SK-N-SH (cell line): ENCODE measurements at regions not wholly inside any gene's neighbourhood (a gene's known extent, or its start where the extent isn't known, plus 50 kb on each side); places are given as distances from the start of the nearest gene placed in this dataset.

ENCODE experiments used
- CTCF ChIA-PET: fragments of 300-600, 350-600 bp; formaldehyde crosslinking; extraction: SDS; loops from one replicate; lab custom pipeline; 2021; lab: Yijun Ruan, JAX
- POLR2A ChIA-PET: fragments of 350-600 bp; sonication (Branson Sonifier 250); formaldehyde crosslinking; extraction: SDS; loops from one replicate; lab custom pipeline; 2020; ENCODE audit warnings: antibody characterized with exemption, inconsistent platforms; lab: Yijun Ruan, JAX
- DNase-seq: peaks from one replicate; pipeline ENCODE4 v3.0.0; 2012
- H2AFZ ChIP-seq: fragments of 200-600 bp; sonication (generic); 2 replicates; pipeline ENCODE4 v1.8.1; 2016; ENCODE audit warnings: antibody characterized with exemption, mild to moderate bottlenecking, low read depth
- H3F3A ChIP-seq: fragments of 200-600 bp; sonication (generic); replicated peaks from 2 replicates; pipeline ENCODE3; 2016; ENCODE audit warnings: antibody characterized with exemption, mild to moderate bottlenecking; ENCODE audit not compliant: insufficient read depth
- H3K27ac ChIP-seq, 2 experiments: fragments of 200-500 bp in 1 of 2; fragments of 200-600 bp in 1 of 2; sonication (Bioruptor generic) in 1 of 2; sonication (generic), shearing (Covaris generic) in 1 of 2; 2 replicates each; pipeline versions ENCODE4 v1.5.1 to v1.6.1; 2014 to 2016; ENCODE audit warnings: low read depth in 2 of 2, inconsistent platforms in 1 of 2, low read length in 1 of 2, mild to moderate bottlenecking in 1 of 2, mixed read lengths in 1 of 2
- H3K27me3 ChIP-seq: fragments of 200-600 bp; sonication (generic), shearing (Covaris generic); 2 replicates; pipeline ENCODE4 v1.6.1; 2016; ENCODE audit warnings: mixed run types; ENCODE audit not compliant: insufficient read depth
- H3K36me3 ChIP-seq, 2 experiments: fragments of 200-500 bp in 1 of 2; fragments of 200-600 bp in 1 of 2; sonication (Bioruptor generic) in 1 of 2; sonication (generic) in 1 of 2; replicated peaks in 1 of 2; 2 replicates each; pipeline versions ENCODE3 to v1.5.1; 2014 to 2016; ENCODE audit warnings: low read length in 1 of 2, mild to moderate bottlenecking in 1 of 2; ENCODE audit not compliant: insufficient read depth in 2 of 2, control insufficient read depth in 1 of 2
- H3K4me1 ChIP-seq, 2 experiments: fragments of 200-500 bp in 1 of 2; fragments of 200-600 bp in 1 of 2; sonication (Bioruptor generic) in 1 of 2; sonication (generic), shearing (Covaris generic) in 1 of 2; 2 replicates each; pipeline versions ENCODE4 v1.5.1 to v1.6.1; 2014 to 2016; ENCODE audit warnings: low read depth in 1 of 2, low read length in 1 of 2, mixed run types in 1 of 2; ENCODE audit not compliant: insufficient read depth in 2 of 2, control insufficient read depth in 1 of 2
- H3K4me2 ChIP-seq: fragments of 200-600 bp; sonication (generic), shearing (Covaris generic); 2 replicates; pipeline ENCODE4 v1.6.1; 2017; ENCODE audit warnings: mixed run types
- H3K4me3 ChIP-seq, 2 experiments: fragments of 200-500 bp in 1 of 2; fragments of 200-600 bp in 1 of 2; sonication (Bioruptor generic) in 1 of 2; sonication (generic), shearing (Covaris generic) in 1 of 2; 2 replicates each; pipeline versions ENCODE4 v1.5.1 to v1.8.1; 2014 to 2016; ENCODE audit warnings: low read depth in 2 of 2, inconsistent platforms in 1 of 2, low read length in 1 of 2, mild to moderate bottlenecking in 1 of 2, mixed read lengths in 1 of 2, moderate library complexity in 1 of 2
- H3K79me2 ChIP-seq: fragments of 200-600 bp; sonication (generic); 2 replicates; pipeline ENCODE4 v1.8.1; 2017; ENCODE audit warnings: mild to moderate bottlenecking; ENCODE audit not compliant: insufficient read depth
- H3K9ac ChIP-seq: fragments of 200-600 bp; sonication (generic); 2 replicates; pipeline ENCODE4 v1.6.1; 2017; ENCODE audit warnings: mixed run types
- H3K9me2 ChIP-seq: fragments of 200-600 bp; sonication (generic); 2 replicates; pipeline ENCODE4 v1.6.1; 2017; ENCODE audit warnings: mixed run types
- H3K9me3 ChIP-seq: fragments of 200-600 bp; sonication (generic); 2 replicates; pipeline ENCODE4 v1.6.1; 2017; ENCODE audit warnings: mixed run types, mild to moderate bottlenecking, moderate library complexity
- H4K20me1 ChIP-seq: fragments of 200-600 bp; sonication (generic); 2 replicates; pipeline ENCODE4 v1.6.1; 2017; ENCODE audit warnings: mild to moderate bottlenecking, mixed run types; ENCODE audit not compliant: insufficient read depth
- CHD2 ChIP-seq: fragments of 150-350 bp; IDR thresholded peaks from 2 replicates; pipeline ENCODE4 v1.6.1; 2018; ENCODE audit warnings: low read length; ENCODE audit not compliant: partially characterized antibody
- EZH2phosphoT487 ChIP-seq: fragments of 200-600 bp; sonication (generic); IDR thresholded peaks from 2 replicates; pipeline ENCODE4 v1.6.1; 2017; ENCODE audit warnings: low read depth, mixed run types, mild to moderate bottlenecking, antibody characterized with exemption, moderate library complexity, borderline replicate concordance
- FOXJ3 ChIP-seq: sonication (generic); formaldehyde crosslinking; IDR thresholded peaks from 2 replicates; pipeline ENCODE4 v1.5.1; 2020; ENCODE audit warnings: mild to moderate bottlenecking, missing genetic modification reagents
- FOXM1 ChIP-seq: IDR thresholded peaks from 2 replicates; pipeline ENCODE4 v1.4.0; 2012; ENCODE audit warnings: low read depth, mild to moderate bottlenecking
- GABPA ChIP-seq: IDR thresholded peaks from 2 replicates; pipeline ENCODE4 v1.4.0; 2012; ENCODE audit warnings: low read depth, mild to moderate bottlenecking
- GATA2 ChIP-seq: sonication (generic); formaldehyde crosslinking; IDR thresholded peaks from 2 replicates; pipeline ENCODE4 v1.5.0; 2020; ENCODE audit warnings: mild to moderate bottlenecking, missing genetic modification reagents
- NFIC ChIP-seq: IDR thresholded peaks from 2 replicates; pipeline ENCODE4 v1.4.0; 2012; ENCODE audit warnings: borderline replicate concordance
- NRF1 ChIP-seq: IDR thresholded peaks from 2 replicates; pipeline ENCODE4 v1.6.1; 2012; ENCODE audit warnings: low read depth, mild to moderate bottlenecking, low read length
- POLR2AphosphoS5 ChIP-seq: IDR thresholded peaks from 2 replicates; pipeline ENCODE4 v1.6.1; 2012; ENCODE audit warnings: low read depth, low read length
- RAD21 ChIP-seq: IDR thresholded peaks from 2 replicates; pipeline ENCODE4 v1.6.1; 2012; ENCODE audit warnings: mild to moderate bottlenecking, low read length
- RCOR1 ChIP-seq: fragments of 150-350 bp; IDR thresholded peaks from 2 replicates; pipeline ENCODE4 v1.6.1; 2017; ENCODE audit warnings: antibody characterized with exemption, low read length
- SMC3 ChIP-seq: IDR thresholded peaks from 2 replicates; pipeline ENCODE4 v1.6.1; 2012; ENCODE audit warnings: low read depth, low read length, improper control_type of control experiment
- TCF12 ChIP-seq: IDR thresholded peaks from 2 replicates; pipeline ENCODE4 v1.4.0; 2012
- TEAD4 ChIP-seq: IDR thresholded peaks from 2 replicates; pipeline ENCODE4 v1.4.0; 2012; ENCODE audit warnings: mild to moderate bottlenecking, borderline replicate concordance; ENCODE audit not compliant: insufficient read depth
- YY1 ChIP-seq: IDR thresholded peaks from 2 replicates; pipeline ENCODE4 v1.4.0; 2012; ENCODE audit warnings: low read depth, mild to moderate bottlenecking
- WGBS: methylation state at CpG from one replicate; pipeline ENCODE4 v1.1.6; 2017; ENCODE audit warnings: low lambda C conversion rate; 5-methylcytosine and 5-hydroxymethylcytosine counted together
- TF ChIP-seq, protein P1 (sequence below): IDR thresholded peaks from 2 replicates; pipeline ENCODE4 v1.4.0; 2012; ENCODE audit warnings: low read depth, borderline replicate concordance
- TF ChIP-seq, protein P2 (sequence below): IDR thresholded peaks from 2 replicates; pipeline ENCODE4 v1.6.1; 2012; ENCODE audit warnings: mild to moderate bottlenecking, low read depth, low read length, moderate library complexity
- TF ChIP-seq, protein P3 (sequence below): fragments of 150-350 bp; IDR thresholded peaks from 2 replicates; pipeline ENCODE4 v1.6.1; 2016; ENCODE audit warnings: mild to moderate bottlenecking, low read depth, low read length
- TF ChIP-seq, protein P4 (sequence below): IDR thresholded peaks from 2 replicates; pipeline ENCODE4 v1.4.0; 2012; ENCODE audit warnings: low read depth

DNA sequence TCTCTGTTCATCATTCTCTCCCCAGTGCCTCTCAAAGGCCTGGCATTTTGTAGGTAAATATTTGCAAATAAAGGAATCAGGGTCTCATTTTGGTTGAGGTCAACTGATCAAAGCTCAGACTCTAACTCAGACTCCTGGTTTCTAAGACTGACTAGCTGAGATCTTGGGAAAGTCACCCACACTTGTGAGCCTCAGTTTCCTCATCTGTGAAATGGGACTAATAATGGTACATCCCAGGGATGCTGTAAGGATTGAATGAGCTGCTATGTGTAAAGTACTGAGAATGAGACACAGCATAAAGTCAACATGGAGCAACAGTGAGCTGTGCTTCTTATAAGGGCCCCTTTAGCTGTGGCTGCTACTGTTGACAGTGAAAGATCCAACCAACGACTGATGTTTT lies 70.6 kb upstream of the XYLT1 start:
- no peaks in the 10 kb centered on the region for H3K9me2 ChIP-seq
- TF ChIP-seq, protein P1, sequence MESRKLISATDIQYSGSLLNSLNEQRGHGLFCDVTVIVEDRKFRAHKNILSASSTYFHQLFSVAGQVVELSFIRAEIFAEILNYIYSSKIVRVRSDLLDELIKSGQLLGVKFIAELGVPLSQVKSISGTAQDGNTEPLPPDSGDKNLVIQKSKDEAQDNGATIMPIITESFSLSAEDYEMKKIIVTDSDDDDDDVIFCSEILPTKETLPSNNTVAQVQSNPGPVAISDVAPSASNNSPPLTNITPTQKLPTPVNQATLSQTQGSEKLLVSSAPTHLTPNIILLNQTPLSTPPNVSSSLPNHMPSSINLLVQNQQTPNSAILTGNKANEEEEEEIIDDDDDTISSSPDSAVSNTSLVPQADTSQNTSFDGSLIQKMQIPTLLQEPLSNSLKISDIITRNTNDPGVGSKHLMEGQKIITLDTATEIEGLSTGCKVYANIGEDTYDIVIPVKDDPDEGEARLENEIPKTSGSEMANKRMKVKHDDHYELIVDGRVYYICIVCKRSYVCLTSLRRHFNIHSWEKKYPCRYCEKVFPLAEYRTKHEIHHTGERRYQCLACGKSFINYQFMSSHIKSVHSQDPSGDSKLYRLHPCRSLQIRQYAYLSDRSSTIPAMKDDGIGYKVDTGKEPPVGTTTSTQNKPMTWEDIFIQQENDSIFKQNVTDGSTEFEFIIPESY, result no peak
- TF ChIP-seq FOXM1 (no peak), CHD2 (no peak), RCOR1 (no peak), GATA2 (CRISPR knock-in tag) (no peak), NFIC (no peak), NRF1 (no peak)
- TF ChIP-seq, protein P2, sequence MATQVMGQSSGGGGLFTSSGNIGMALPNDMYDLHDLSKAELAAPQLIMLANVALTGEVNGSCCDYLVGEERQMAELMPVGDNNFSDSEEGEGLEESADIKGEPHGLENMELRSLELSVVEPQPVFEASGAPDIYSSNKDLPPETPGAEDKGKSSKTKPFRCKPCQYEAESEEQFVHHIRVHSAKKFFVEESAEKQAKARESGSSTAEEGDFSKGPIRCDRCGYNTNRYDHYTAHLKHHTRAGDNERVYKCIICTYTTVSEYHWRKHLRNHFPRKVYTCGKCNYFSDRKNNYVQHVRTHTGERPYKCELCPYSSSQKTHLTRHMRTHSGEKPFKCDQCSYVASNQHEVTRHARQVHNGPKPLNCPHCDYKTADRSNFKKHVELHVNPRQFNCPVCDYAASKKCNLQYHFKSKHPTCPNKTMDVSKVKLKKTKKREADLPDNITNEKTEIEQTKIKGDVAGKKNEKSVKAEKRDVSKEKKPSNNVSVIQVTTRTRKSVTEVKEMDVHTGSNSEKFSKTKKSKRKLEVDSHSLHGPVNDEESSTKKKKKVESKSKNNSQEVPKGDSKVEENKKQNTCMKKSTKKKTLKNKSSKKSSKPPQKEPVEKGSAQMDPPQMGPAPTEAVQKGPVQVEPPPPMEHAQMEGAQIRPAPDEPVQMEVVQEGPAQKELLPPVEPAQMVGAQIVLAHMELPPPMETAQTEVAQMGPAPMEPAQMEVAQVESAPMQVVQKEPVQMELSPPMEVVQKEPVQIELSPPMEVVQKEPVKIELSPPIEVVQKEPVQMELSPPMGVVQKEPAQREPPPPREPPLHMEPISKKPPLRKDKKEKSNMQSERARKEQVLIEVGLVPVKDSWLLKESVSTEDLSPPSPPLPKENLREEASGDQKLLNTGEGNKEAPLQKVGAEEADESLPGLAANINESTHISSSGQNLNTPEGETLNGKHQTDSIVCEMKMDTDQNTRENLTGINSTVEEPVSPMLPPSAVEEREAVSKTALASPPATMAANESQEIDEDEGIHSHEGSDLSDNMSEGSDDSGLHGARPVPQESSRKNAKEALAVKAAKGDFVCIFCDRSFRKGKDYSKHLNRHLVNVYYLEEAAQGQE, result no peak
- H3F3A ChIP-seq, result no peaks in the 10 kb centered on the region
- H3K36me3 ChIP-seq, result no peaks in the 10 kb centered on the region
- H2AFZ ChIP-seq, result no peak overlapping the region
- no peak overlapping the region for H3K9ac ChIP-seq
- ChIA-PET CTCF (interaction anchor here (0.7 to 1.0 kb wide), 4 partner anchors 8 to 65 kb away, joined by 3 to 4 read pairs (median 3); no protein-coding TSS in a partner anchor), POLR2A (no interaction called here)
- no peak overlapping the region for H3K27ac ChIP-seq
- H3K27me3 ChIP-seq, result no peaks in the 10 kb centered on the region
- DNase-seq, result no peak
- H3K9me3 ChIP-seq, result no peaks in the 10 kb centered on the region
- H4K20me1 ChIP-seq, result no peaks in the 10 kb centered on the region
- no peaks in the 10 kb centered on the region; a peak in 1 of 4 replicates for H3K4me1 ChIP-seq
- WGBS, result 83% methylated on average over 1 of the region's 1 CpG
- no peak overlapping the region for H3K4me2 ChIP-seq
- no peak overlapping the region for H3K4me3 ChIP-seq
- no peaks in the 10 kb centered on the region for H3K79me2 ChIP-seq

DNA sequence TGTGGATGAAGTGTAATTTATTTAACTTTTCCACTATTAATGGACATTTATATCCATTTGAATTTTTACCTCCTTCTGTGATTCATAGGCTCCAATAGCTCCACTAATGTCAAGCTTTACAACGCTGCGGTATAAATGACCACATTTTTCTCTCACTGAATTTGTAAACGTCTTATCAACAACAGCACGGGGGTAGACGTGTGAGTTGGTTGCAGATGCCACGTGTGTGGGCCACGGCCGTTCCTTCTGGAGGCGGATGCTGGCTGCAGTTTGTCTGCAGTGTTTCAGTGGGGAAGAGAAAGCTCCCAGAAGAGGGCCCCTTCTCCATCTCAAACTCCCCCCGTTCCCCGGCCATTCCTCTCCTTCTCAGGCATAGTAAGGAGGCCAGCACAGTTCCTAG lies 68.2 kb upstream of the XYLT1 start:
- H3K9ac ChIP-seq, result no peak overlapping the region
- no peak overlapping the region for H3K4me2 ChIP-seq
- no peaks in the 10 kb centered on the region for H3K9me2 ChIP-seq
- DNase-seq, result no peak
- H4K20me1 ChIP-seq, result no peaks in the 10 kb centered on the region
- WGBS, result 87% methylated on average over 11 of the region's 11 CpGs
- H3F3A ChIP-seq, result no peaks in the 10 kb centered on the region
- no peaks in the 10 kb centered on the region for H3K79me2 ChIP-seq
- TF ChIP-seq POLR2AphosphoS5 (no peak), EZH2phosphoT487 (no peak), RAD21 (no peak), FOXJ3 (no peak), TCF12 (no peak), TEAD4 (no peak), RCOR1 (no peak), CHD2 (no peak), SMC3 (no peak), NFIC (no peak), GABPA (no peak), YY1 (no peak)
- TF ChIP-seq, protein P1, result no peak
- TF ChIP-seq, protein P3, sequence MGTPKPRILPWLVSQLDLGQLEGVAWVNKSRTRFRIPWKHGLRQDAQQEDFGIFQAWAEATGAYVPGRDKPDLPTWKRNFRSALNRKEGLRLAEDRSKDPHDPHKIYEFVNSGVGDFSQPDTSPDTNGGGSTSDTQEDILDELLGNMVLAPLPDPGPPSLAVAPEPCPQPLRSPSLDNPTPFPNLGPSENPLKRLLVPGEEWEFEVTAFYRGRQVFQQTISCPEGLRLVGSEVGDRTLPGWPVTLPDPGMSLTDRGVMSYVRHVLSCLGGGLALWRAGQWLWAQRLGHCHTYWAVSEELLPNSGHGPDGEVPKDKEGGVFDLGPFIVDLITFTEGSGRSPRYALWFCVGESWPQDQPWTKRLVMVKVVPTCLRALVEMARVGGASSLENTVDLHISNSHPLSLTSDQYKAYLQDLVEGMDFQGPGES, result no peak
- TF ChIP-seq, protein P4, sequence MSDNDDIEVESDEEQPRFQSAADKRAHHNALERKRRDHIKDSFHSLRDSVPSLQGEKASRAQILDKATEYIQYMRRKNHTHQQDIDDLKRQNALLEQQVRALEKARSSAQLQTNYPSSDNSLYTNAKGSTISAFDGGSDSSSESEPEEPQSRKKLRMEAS, result no peak
- H2AFZ ChIP-seq, result no peak overlapping the region
- H3K4me1 ChIP-seq, result no peaks in the 10 kb centered on the region; a peak in 1 of 4 replicates
- H3K27me3 ChIP-seq, result no peaks in the 10 kb centered on the region
- H3K36me3 ChIP-seq, result no peaks in the 10 kb centered on the region
- no peaks in the 10 kb centered on the region for H3K9me3 ChIP-seq
- ChIA-PET POLR2A (no interaction called here), CTCF (no interaction called here)
- H3K27ac ChIP-seq, result no peak overlapping the region
- H3K4me3 ChIP-seq, result no peak overlapping the region
